PC-9 (cell line): ENCODE measurements at regions not wholly inside any gene's neighbourhood (a gene's known extent, or its start where the extent isn't known, plus 50 kb on each side); places are given as distances from the start of the nearest gene placed in this dataset.

Source experiments
- CTCF ChIP-seq: fragments of 200-600 bp; sonication (generic); conservative IDR thresholded peaks from 2 replicates; pipeline ENCODE4 v1.6.1; 2017; ENCODE audit warnings: mixed run types, antibody characterized with exemption, mild to moderate bottlenecking, moderate library complexity
- EZH2 ChIP-seq: fragments of 200-600 bp; sonication (generic); IDR thresholded peaks from 2 replicates; pipeline ENCODE4 v1.8.0; 2017; ENCODE audit warnings: antibody characterized with exemption, low read depth

GRCh38 chr1:82384776-82385175, 584.0 kb downstream of the ADGRL2 start:
- TF ChIP-seq EZH2: no peak
- no peak for TF ChIP-seq CTCF
